CD14-positive monocyte (primary cell): ENCODE measurements at regions not wholly inside any gene's neighbourhood (a gene's known extent, or its start where the extent isn't known, plus 50 kb on each side); places are given as distances from the start of the nearest gene placed in this dataset.

Experiments used
- DNase-seq, 3 donors: peaks; one replicate each; pipeline ENCODE4 v3.0.0-alpha.2; 2011 to 2022
- H2AFZ ChIP-seq: 2 replicates; pipeline ENCODE4 v1.6.0; 2012; ENCODE audit warnings: mild to moderate bottlenecking, low read depth, low read length, inconsistent platforms; ENCODE audit not compliant: insufficient read depth, poor library complexity, severe bottlenecking
- H3K27ac ChIP-seq, 2 donors: 1 replicate in 1 of 2; 2 replicates in 1 of 2; pipeline ENCODE4 v1.5.1; 2012 to 2013; ENCODE audit warnings: low read length in 2 of 2, control low read depth in 1 of 2, inconsistent platforms in 1 of 2, low read depth in 1 of 2, mild to moderate bottlenecking in 1 of 2
- H3K27me3 ChIP-seq, 2 donors: one replicate each; pipeline versions ENCODE4 v1.6.0 to v1.6.1; 2011 to 2013; ENCODE audit warnings: low read length in 2 of 2; ENCODE audit not compliant: control insufficient read depth in 2 of 2, insufficient read depth in 2 of 2
- H3K36me3 ChIP-seq, 2 donors: replicated peaks in 1 of 2; 1 replicate in 1 of 2; 2 replicates in 1 of 2; pipeline versions ENCODE4 v1.5.1 to v1.6.1; 2012 to 2013; ENCODE audit warnings: low read length in 2 of 2, control low read depth in 1 of 2, inconsistent platforms in 1 of 2, mild to moderate bottlenecking in 1 of 2; ENCODE audit not compliant: insufficient read depth in 2 of 2, control insufficient read depth in 1 of 2
- H3K4me1 ChIP-seq, 2 donors: 1 replicate in 1 of 2; 2 replicates in 1 of 2; pipeline versions ENCODE4 v1.5.1 to v1.6.1; 2012 to 2013; ENCODE audit warnings: low read length in 2 of 2, control low read depth in 1 of 2, inconsistent platforms in 1 of 2, mild to moderate bottlenecking in 1 of 2, moderate library complexity in 1 of 2; ENCODE audit not compliant: insufficient read depth in 2 of 2, control insufficient read depth in 1 of 2
- H3K4me2 ChIP-seq: replicated peaks from 2 replicates; pipeline ENCODE3; 2012; ENCODE audit warnings: low read length, moderate library complexity, mild to moderate bottlenecking; ENCODE audit not compliant: poor library complexity, severe bottlenecking; ENCODE audit errors: extremely low read depth
- H3K4me3 ChIP-seq, 3 experiments: fragments of 200-600 bp in 1 of 3; sonication (generic) in 1 of 3; replicated peaks in 1 of 3; 1 replicate in 2 of 3; 2 replicates in 1 of 3; pipeline ENCODE4 v1.5.1; 2011 to 2013; ENCODE audit warnings: low read length in 3 of 3, mild to moderate bottlenecking in 3 of 3, control low read depth in 2 of 3, low read depth in 2 of 3, inconsistent platforms in 1 of 3, moderate library complexity in 1 of 3
- H3K79me2 ChIP-seq: 2 replicates; pipeline ENCODE4 v1.6.0; 2012; ENCODE audit warnings: mild to moderate bottlenecking, control low read depth, inconsistent platforms, low read length, moderate library complexity; ENCODE audit not compliant: insufficient read depth
- H3K9ac ChIP-seq: 2 replicates; pipeline ENCODE4 v1.6.0; 2017; ENCODE audit warnings: low read length, mild to moderate bottlenecking; ENCODE audit not compliant: insufficient read depth, poor library complexity, severe bottlenecking
- H3K9me3 ChIP-seq, 2 donors: replicated peaks in 1 of 2; 1 replicate in 1 of 2; 2 replicates in 1 of 2; pipeline versions ENCODE4 v1.5.1 to v1.6.1; 2012 to 2013; ENCODE audit warnings: low read length in 2 of 2, control low read depth in 1 of 2; ENCODE audit not compliant: control insufficient read depth in 1 of 2, insufficient read depth in 1 of 2
- H4K20me1 ChIP-seq: 2 replicates; pipeline ENCODE4 v1.6.0; 2012; ENCODE audit warnings: mild to moderate bottlenecking, low read length, control low read depth, moderate library complexity; ENCODE audit not compliant: insufficient read depth
- H3K27ac Mint-ChIP-seq, 7 donors: one replicate each; pipeline ENCODE4 v1.8.0; 2020; ENCODE audit warnings: mild to moderate bottlenecking in 7 of 7, mixed read lengths in 7 of 7, moderate library complexity in 6 of 7, inconsistent platforms in 2 of 7
- H3K27me3 Mint-ChIP-seq, 3 donors: one replicate each; pipeline ENCODE4 v1.8.0; 2021 to 2022; ENCODE audit warnings: low read depth in 3 of 3, mild to moderate bottlenecking in 3 of 3, mixed read lengths in 3 of 3, moderate library complexity in 3 of 3, inconsistent platforms in 1 of 3
- H3K36me3 Mint-ChIP-seq, 2 donors: one replicate each; pipeline ENCODE4 v1.8.0; 2020; ENCODE audit warnings: mixed read lengths in 2 of 2, inconsistent platforms in 1 of 2, mild to moderate bottlenecking in 1 of 2
- H3K4me1 Mint-ChIP-seq: one replicate; pipeline ENCODE4 v1.8.0; 2020; ENCODE audit warnings: mild to moderate bottlenecking, mixed read lengths
- H3K4me3 Mint-ChIP-seq, 2 donors: one replicate each; pipeline ENCODE4 v1.8.0; 2020; ENCODE audit warnings: mild to moderate bottlenecking in 2 of 2, mixed read lengths in 2 of 2, moderate library complexity in 1 of 2
- H3K9me3 Mint-ChIP-seq, 7 donors: one replicate each; pipeline ENCODE4 v1.8.0; 2020 to 2022; ENCODE audit warnings: mixed read lengths in 7 of 7, mild to moderate bottlenecking in 6 of 7, moderate library complexity in 6 of 7, inconsistent platforms in 2 of 7
- WGBS: methylation state at CpG from one replicate; pipeline ENCODE4 v1.1.5; 2013; ENCODE audit warnings: missing lambda C conversion rate; ENCODE audit not compliant: insufficient coverage; 5-methylcytosine and 5-hydroxymethylcytosine counted together
- intact Hi-C, 2 donors: fragments of 100-400 bp; cut with micrococcal nuclease; formaldehyde crosslinking; loops; one replicate each; pipeline versions ENCODE4 v1.15.0 to v1.15.1; 2023
- TF ChIP-seq, protein P1 (sequence below): fragments of 200-600 bp; IDR thresholded peaks from one replicate; pipeline ENCODE4 v1.8.0; 2022; ENCODE audit warnings: antibody characterized with exemption, mild to moderate bottlenecking

DNA sequence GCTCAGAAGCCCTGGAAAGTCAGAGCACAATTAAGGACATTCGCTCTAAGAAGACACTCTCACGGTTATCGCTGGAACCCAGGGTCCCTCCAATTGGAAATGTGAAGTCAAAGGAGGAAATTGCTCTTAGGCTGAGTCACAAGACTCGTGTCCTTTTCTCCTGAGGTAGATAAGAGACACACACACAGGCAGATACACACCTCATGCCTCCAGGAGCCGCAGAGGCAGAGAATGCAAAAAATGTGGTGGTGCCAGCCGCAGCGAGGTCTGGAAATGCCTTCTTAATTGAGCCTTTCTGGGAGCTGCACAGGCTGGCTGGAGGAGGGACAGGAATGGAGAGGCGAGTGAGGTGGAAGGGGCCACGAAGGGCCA is 189.3 kb downstream of the OPA1 start:
- TF ChIP-seq, protein P1, sequence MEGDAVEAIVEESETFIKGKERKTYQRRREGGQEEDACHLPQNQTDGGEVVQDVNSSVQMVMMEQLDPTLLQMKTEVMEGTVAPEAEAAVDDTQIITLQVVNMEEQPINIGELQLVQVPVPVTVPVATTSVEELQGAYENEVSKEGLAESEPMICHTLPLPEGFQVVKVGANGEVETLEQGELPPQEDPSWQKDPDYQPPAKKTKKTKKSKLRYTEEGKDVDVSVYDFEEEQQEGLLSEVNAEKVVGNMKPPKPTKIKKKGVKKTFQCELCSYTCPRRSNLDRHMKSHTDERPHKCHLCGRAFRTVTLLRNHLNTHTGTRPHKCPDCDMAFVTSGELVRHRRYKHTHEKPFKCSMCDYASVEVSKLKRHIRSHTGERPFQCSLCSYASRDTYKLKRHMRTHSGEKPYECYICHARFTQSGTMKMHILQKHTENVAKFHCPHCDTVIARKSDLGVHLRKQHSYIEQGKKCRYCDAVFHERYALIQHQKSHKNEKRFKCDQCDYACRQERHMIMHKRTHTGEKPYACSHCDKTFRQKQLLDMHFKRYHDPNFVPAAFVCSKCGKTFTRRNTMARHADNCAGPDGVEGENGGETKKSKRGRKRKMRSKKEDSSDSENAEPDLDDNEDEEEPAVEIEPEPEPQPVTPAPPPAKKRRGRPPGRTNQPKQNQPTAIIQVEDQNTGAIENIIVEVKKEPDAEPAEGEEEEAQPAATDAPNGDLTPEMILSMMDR: no peak
- Histone ChIP-seq H3K27me3 (peaks cover 12 to 35% of the 10 kb centered on the region in 2 donors), H3K79me2 (no peaks in the 10 kb centered on the region), H3K36me3 (no peaks in the 10 kb centered on the region), H3K4me2 (no peak overlapping the region), H3K27ac (no peak overlapping the region), H2AFZ (no peak overlapping the region), H3K9ac (no peak overlapping the region), H4K20me1 (no peaks in the 10 kb centered on the region), H3K9me3 (no peaks in the 10 kb centered on the region), H3K4me1 (no peaks in the 10 kb centered on the region), H3K4me3 (no peak overlapping the region)
- no peak for DNase-seq
- Mint-ChIP-seq H3K36me3 (no peaks in the 10 kb centered on the region), H3K27ac (no peak overlapping the region), H3K9me3 (peaks cover 0 to 2% (median 0%) of the 10 kb centered on the region in 7 donors), H3K4me1 (no peaks in the 10 kb centered on the region), H3K4me3 (no peak overlapping the region), H3K27me3 (peaks cover 26 to 57% (median 30%) of the 10 kb centered on the region in 3 donors)
- intact Hi-C loops: no loop called here
- WGBS: 82% methylated on average over 5 of the region's 9 CpGs

DNA sequence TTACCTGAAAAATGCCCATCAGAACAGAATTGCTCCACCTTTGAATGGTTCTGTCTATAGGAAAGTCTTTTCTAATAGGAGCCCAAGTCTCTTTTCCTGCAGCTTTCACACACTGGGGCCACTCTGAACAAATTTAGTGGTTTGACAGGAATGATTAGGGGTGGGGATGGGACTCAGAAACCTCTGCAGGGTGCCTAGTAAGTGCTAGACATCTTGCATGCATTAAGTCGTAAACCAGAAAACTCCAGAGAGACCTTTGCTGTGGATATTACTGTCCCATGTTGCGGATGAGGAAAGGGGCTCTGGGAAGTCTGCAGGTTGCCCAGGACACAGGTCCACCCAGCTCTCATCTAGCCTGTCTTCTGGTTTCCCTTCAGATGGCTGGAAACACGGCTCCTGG is 189.7 kb downstream of the OPA1 start:
- Histone ChIP-seq H2AFZ (no peak overlapping the region), H3K4me3 (no peak overlapping the region), H3K79me2 (no peaks in the 10 kb centered on the region), H3K27ac (no peak overlapping the region), H4K20me1 (no peaks in the 10 kb centered on the region), H3K4me2 (no peak overlapping the region), H3K4me1 (no peaks in the 10 kb centered on the region), H3K9me3 (no peaks in the 10 kb centered on the region), H3K9ac (no peak overlapping the region), H3K36me3 (no peaks in the 10 kb centered on the region), H3K27me3 (peaks cover 14 to 37% of the 10 kb centered on the region in 2 donors)
- Mint-ChIP-seq H3K36me3 (no peaks in the 10 kb centered on the region), H3K27ac (no peak overlapping the region), H3K9me3 (peaks cover 0 to 2% (median 0%) of the 10 kb centered on the region in 7 donors), H3K27me3 (peaks cover 26 to 54% (median 32%) of the 10 kb centered on the region in 3 donors), H3K4me3 (no peak overlapping the region), H3K4me1 (no peaks in the 10 kb centered on the region)
- 100% methylated on average over 2 of the region's 3 CpGs for WGBS
- intact Hi-C loops: no loop called here
- DNase-seq: no peak
- TF ChIP-seq, protein P1: no peak
